Adrenal gland (tissue), 9 donors: ENCODE measurements at regions not wholly inside any gene's neighbourhood (a gene's known extent, or its start where the extent isn't known, plus 50 kb on each side); places are given as distances from the start of the nearest gene placed in this dataset.

Source experiments
- DNase-seq, 7 donors: peaks; one replicate each; pipeline ENCODE4 v3.0.0-alpha.2; 2019 to 2020
- H3K27ac ChIP-seq, 5 donors: fragments of 200-600 bp; sonication (generic) in 4 of 5; 1 replicate in 3 of 5; 2 replicates in 2 of 5; pipeline versions ENCODE4 v1.5.1 to v1.8.0; 2016 to 2020; ENCODE audit warnings: mild to moderate bottlenecking in 1 of 5
- H3K27me3 ChIP-seq: fragments of 200-600 bp; 2 replicates; pipeline ENCODE4 v1.8.0; 2021
- H3K36me3 ChIP-seq, 2 donors: fragments of 200-600 bp; replicated peaks in 1 of 2; 1 replicate in 1 of 2; 2 replicates in 1 of 2; pipeline versions ENCODE4 v1.5.1 to v1.8.0; 2018 to 2022
- H3K4me1 ChIP-seq, 2 donors: fragments of 200-600 bp; replicated peaks in 1 of 2; 1 replicate in 1 of 2; 2 replicates in 1 of 2; pipeline versions ENCODE4 v1.5.1 to v1.8.0; 2018 to 2021
- H3K4me3 ChIP-seq, 4 donors: fragments of 200-600 bp; sonication (generic) in 3 of 4; one replicate each; pipeline ENCODE4 v1.5.1; 2016 to 2018
- H3K9me3 ChIP-seq, 3 donors: fragments of 200-600 bp; sonication (generic) in 1 of 3; replicated peaks in 1 of 3; 1 replicate in 2 of 3; 2 replicates in 1 of 3; pipeline versions ENCODE4 v1.5.1 to v1.8.0; 2016 to 2021
- POLR2A ChIP-seq, 2 donors: fragments of 450-650 bp; IDR thresholded peaks; one replicate each; pipeline ENCODE4 v1.6.1; 2017; ENCODE audit warnings: antibody characterized with exemption in 2 of 2, mild to moderate bottlenecking in 2 of 2, moderate library complexity in 1 of 2
- WGBS, 4 donors: extraction: QIAGEN DNeasy Blood & Tissue Kit in 2 of 4; methylation state at CpG; one replicate each; pipeline versions ENCODE4 v1.1.5 to v1.1.7; 2013 to 2017; 5-methylcytosine and 5-hydroxymethylcytosine counted together
- intact Hi-C, 2 donors: fragments of 100-400 bp; cut with DNase I; formaldehyde crosslinking; loops; one replicate each; pipeline versions ENCODE4 v1.14.1 to v1.15.0; 2022 to 2023
- TF ChIP-seq, protein P1 (sequence below), 6 experiments: fragments of 450-650 bp in 4 of 6; fragments of 200-600 bp in 2 of 6; sonication (generic) in 1 of 6; IDR thresholded peaks; 1 replicate in 5 of 6; 2 replicates in 1 of 6; pipeline versions ENCODE4 v1.5.1 to v1.8.0; 2016 to 2021; ENCODE audit warnings: antibody characterized with exemption in 6 of 6, mild to moderate bottlenecking in 2 of 6, moderate library complexity in 1 of 6
- donor health status: healthy with polysubstance abuse.
- donor health status: Bipolar disorder and iron deficiency.
- donor health status: DM: yes; HTN: yes; CAD: no.
- donor health status: DM: no; HTN: no; CAD: no.
- donor health status: DM: no; HTN: no; CAD: no.

DNA sequence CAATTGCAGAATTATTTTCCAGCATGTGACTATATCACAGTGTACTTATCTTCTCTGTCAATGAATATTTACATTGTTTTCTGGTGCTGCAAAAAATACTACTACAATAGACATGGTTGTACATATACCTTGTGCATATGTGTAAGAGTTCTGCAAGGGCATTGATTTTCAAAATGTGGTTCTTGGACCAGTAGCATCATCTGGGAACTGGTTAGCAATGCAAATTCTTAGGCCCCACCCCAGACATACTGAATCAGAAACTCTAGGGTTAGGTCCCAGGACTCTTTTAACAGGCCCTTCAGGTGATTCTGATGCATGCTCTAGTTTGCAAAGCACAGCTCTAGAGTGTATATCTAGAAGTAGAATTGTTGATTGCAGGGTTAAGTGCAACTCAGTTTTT lies 292.3 kb downstream of the ZNF621 start:
- H3K27ac ChIP-seq = no peak overlapping the region
- no peaks in the 10 kb centered on the region for H3K36me3 ChIP-seq
- H3K27me3 ChIP-seq = no peaks in the 10 kb centered on the region
- no peaks in the 10 kb centered on the region for H3K4me1 ChIP-seq
- no peaks in the 10 kb centered on the region for H3K9me3 ChIP-seq
- intact Hi-C loops = no loop called here
- DNase-seq = no peak
- TF ChIP-seq, protein P1, sequence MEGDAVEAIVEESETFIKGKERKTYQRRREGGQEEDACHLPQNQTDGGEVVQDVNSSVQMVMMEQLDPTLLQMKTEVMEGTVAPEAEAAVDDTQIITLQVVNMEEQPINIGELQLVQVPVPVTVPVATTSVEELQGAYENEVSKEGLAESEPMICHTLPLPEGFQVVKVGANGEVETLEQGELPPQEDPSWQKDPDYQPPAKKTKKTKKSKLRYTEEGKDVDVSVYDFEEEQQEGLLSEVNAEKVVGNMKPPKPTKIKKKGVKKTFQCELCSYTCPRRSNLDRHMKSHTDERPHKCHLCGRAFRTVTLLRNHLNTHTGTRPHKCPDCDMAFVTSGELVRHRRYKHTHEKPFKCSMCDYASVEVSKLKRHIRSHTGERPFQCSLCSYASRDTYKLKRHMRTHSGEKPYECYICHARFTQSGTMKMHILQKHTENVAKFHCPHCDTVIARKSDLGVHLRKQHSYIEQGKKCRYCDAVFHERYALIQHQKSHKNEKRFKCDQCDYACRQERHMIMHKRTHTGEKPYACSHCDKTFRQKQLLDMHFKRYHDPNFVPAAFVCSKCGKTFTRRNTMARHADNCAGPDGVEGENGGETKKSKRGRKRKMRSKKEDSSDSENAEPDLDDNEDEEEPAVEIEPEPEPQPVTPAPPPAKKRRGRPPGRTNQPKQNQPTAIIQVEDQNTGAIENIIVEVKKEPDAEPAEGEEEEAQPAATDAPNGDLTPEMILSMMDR (IDR thresholded peaks at IDR 0.05) = no peak
- no peak for TF ChIP-seq POLR2A (IDR thresholded peaks at IDR 0.05)
- no peak overlapping the region for H3K4me3 ChIP-seq

DNA sequence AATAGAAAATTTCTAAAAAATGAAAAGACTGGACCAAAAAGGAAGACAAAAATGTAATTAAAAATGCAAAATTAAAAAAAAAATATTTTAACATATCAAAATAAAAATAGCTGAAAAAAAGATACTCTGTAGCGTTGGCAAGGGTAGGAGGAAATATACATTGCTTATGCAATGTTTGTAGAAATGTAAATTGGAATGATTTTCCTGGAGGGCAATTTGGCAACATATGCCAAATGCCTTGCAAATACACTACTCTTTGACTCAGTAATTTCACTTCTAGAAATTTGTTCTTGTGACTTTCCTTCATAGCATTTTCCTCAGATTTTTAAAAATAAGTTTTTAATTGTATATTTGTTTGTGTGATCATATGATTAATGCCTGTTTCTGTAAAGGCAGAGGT lies 296.6 kb downstream of the ZNF621 start:
- Histone ChIP-seq H3K27ac (no peak overlapping the region), H3K9me3 (no peaks in the 10 kb centered on the region), H3K4me1 (no peaks in the 10 kb centered on the region), H3K4me3 (no peak overlapping the region), H3K36me3 (no peaks in the 10 kb centered on the region), H3K27me3 (no peaks in the 10 kb centered on the region)
- intact Hi-C loops = no loop called here
- DNase-seq = no peak
- TF ChIP-seq, protein P1 (IDR thresholded peaks at IDR 0.05) = no peak
- no peak for TF ChIP-seq POLR2A (IDR thresholded peaks at IDR 0.05)
- 79 to 94% (median 86%) methylated on average over 1 of the region's 1 CpG for WGBS, 4 donors

DNA sequence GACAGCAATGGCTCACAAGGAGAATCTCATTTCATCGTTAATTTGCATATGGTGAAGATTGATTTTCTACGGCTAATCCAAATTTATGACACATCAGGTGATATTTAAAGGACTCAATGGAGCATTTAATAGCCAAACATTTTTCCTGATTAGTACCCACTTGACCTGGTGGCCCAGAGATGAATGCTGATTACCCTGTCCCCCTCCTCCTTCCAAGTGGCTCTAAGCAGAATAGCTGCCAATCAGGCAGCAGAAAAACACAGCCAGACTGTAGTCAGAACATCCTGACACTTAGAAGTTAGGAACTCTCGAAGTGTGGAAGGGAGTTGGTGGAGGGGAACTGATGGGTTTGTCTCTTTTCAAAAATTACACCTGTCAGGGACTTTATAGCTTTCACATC lies 302.5 kb downstream of the ZNF621 start:
- H3K4me1 ChIP-seq = no peaks in the 10 kb centered on the region
- no peak overlapping the region for H3K4me3 ChIP-seq
- DNase-seq = no peak
- WGBS, 4 donors = 87 to 96% (median 91%) methylated on average over 3 of the region's 3 CpGs
- H3K27me3 ChIP-seq = no peaks in the 10 kb centered on the region
- no peaks in the 10 kb centered on the region for H3K9me3 ChIP-seq
- no peak for TF ChIP-seq POLR2A (IDR thresholded peaks at IDR 0.05)
- TF ChIP-seq, protein P1 (IDR thresholded peaks at IDR 0.05) = no peak
- H3K36me3 ChIP-seq = no peaks in the 10 kb centered on the region
- intact Hi-C loops = no loop called here
- H3K27ac ChIP-seq = no peak overlapping the region

- H3K4me3 ChIP-seq = no peak overlapping the region
- no peaks in the 10 kb centered on the region for H3K27me3 ChIP-seq
- peak in 6 of 7 donors; percentile 30 to 61 (median 46) for DNase-seq
- H3K27ac ChIP-seq = no peak overlapping the region
- 62 to 69% (median 65%) methylated on average over 8 of the region's 8 CpGs for WGBS, 4 donors
- H3K9me3 ChIP-seq = no peaks in the 10 kb centered on the region
- H3K36me3 ChIP-seq = no peaks in the 10 kb centered on the region
- no peak for TF ChIP-seq POLR2A (IDR thresholded peaks at IDR 0.05)
- TF ChIP-seq, protein P1 (IDR thresholded peaks at IDR 0.05) = no peak
- intact Hi-C loops = no loop called here
- H3K4me1 ChIP-seq = no peaks in the 10 kb centered on the region
Observed at GRCh38 chr3:40827942-40828688, 303.4 kb downstream of the ZNF621 start.
